Left lobe of liver (tissue), 2 donors: ENCODE measurements at regions not wholly inside any gene's neighbourhood (a gene's known extent, or its start where the extent isn't known, plus 50 kb on each side); places are given as distances from the start of the nearest gene placed in this dataset.

Source experiments
- ATAC-seq: fragments of 200-7000 bp; cut with Tn5 transposase; one replicate; pipeline ENCODE4 v1.9.1; 2020; ENCODE audit warnings: mild to moderate bottlenecking, moderate library complexity
- DNase-seq: peaks from one replicate; pipeline ENCODE4 v3.0.0-alpha.2; 2020; ENCODE audit warnings: low spot score
- donor health status: DM: no; HTN: no; CAD: no; lungs with moderate emphysema.
- donor health status: DM: no; HTN: yes; CAD: no.

DNA sequence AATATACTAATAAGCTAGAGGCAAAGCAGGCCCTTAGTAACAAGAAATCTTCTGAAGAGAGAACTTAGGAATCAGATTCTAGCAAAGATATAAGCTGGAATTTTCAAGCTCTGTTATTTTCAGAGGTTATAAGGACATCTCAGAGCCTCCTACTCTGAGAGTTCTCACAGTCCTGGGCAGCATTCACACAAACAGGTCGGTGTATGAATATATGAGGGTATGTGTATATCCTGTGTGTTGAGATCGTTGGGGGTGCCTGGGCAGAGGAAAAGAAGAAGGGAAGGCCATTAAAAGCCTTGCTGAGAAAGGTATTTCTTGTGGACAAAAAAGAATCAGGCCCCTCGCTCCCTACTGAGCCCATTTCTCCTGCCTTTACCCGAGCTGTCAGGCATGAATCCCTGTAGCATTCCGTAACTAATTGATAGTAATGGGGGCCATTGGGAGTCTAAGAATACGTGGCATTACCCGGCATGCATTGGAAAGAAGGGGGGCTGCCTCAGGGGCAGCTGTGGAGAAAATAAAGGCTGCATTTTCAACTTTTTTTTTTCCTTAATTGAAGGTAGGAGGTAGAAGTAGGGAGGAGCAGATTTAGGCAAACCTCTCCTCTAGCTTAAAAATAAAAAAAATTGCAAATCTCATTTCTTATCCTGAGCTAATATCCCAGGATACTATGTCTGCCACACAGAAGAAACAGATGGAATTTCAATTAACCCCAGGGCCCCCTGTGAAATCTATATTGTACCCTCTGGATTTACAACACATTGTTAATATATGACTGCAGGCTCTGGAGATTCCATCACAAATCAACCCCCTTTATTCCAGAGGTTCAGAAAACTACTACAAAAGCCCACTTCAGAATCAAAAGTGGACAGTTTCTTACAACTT lies 103.8 kb downstream of the GTPBP8 start:
- no peak for ATAC-seq
- DNase-seq, result no peak

DNA sequence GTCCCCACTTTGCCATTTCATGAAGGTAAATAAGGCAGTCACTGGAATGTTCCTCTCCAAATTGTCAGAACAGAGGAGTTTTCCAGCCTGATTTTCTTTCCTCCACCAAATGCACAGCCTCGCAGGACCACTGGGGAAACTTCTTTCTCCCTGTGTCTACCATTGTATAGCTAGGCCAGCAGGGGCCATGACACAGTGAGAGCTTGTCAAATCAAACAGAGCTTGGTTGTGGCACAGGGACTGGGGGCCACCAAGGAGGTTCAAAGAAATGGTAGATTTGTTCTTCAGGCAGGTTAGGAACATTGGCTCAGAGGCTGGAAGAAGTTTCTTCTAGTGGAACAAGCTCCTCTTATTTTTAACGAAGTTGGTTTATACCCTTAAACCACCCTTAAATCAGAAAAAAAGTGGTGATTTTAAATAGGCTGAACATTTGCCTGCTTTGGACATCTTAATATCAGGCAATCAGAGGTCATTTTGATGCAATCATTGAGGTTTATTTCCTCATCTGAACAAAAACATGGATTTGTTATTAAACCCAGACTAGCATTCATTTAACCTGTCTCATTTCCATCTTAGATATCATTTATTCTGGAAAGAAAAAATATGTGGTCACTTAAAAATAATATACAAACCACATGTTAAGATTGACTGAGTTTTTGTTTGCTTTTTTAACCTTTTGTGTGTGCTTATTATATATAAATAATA lies 105.6 kb downstream of the GTPBP8 start:
- DNase-seq (no peak), ATAC-seq (peak; percentile 44)

DNA sequence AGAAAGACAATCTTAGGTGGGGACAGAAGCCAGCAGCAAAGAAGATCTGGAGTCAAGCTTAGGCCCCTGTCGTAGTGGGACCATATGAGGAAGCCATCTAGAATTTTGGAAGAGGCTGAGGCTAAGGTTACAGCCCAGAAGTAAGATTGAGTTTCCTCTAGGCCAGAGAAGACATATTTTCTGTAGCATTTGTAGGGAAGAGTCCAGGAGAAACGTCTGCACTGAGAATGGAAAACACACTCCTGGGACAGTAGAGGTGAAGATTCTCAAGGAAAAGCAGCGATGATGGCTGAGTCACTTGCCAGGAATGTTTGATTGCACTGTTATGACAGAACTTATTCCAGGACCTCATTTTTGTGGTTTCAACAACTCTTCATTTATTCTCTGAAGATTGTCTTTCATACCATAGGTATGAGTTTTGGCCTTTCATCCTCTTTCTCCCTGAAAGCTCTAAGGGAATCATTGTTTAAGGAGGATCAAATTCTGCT lies 107.2 kb downstream of the GTPBP8 start:
- ATAC-seq (no peak), DNase-seq (no peak)

DNA sequence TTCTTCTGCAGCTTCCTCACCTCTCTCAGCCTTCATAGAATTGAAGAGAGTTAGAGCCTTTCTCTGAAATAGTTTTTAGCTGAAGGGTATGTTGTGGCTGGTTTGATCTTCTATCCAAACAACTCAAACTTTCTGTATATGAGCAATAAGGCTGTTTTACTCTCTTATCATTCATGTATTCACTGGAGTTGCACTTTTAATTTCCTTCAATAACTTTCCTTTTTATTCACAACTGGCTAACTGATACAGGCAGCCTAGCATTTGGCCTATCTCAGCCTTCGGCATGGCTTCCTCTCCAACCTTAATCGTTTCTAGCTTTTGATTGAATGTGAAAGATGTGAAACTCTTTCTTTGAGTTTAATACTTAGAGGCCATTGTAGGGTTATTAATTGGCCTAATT lies 109.3 kb downstream of the GTPBP8 start:
- ATAC-seq (no peak), DNase-seq (no peak)

DNA sequence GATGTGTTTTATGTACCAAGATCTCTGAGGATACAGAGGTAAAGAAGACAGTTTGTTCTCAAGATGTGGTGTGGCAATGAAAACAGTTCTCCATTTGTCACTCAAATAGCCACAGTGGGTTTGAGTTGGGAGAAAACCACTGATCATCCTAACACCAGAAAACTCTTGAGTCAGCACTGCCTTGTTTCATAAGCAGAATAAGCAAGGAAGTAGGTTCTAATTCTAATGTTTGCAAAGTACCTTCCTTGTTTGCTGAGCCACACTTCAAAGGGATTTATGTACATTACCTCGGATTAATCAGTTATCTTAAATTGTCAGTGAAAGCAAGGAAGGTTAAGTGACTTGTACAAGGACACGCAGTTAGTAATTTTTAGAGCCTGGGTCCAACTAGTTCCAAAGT lies 107.8 kb upstream of the BOC start:
- no peak for DNase-seq
- no peak for ATAC-seq

DNA sequence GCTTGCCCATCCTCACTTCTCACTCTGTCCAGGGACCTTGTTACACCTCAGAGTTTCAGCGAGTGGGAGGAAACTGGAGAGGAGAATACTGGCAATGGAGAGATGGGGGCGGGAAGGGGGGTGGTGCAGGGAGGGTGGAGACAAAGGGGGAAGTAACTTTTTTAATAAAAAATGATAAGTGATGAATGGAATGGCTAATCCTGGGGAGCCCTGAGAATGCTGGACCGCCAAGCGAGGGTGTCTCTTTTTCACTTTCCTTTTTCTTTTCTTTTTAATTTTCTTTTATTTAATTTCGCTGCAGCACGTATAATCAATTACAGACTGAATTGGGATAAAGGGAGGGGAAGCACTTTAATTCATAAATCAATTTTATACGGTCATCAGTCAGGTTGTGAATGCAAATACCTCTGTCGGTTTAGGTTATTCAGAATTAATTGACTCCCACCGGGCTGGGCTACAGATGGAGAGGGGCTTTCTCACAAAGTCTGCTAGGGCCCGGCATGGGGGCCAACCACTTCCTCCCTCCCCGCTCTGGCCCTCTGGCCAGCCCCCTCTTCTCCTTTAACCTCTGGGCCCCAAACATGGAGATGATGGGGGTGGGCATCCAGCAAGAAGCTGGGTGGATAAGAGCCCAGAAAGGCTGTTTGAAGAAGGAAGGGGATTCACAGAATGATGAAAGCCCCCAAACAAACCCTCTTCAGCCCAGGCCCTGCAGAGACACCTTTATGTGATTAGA lies 106.8 kb upstream of the BOC start:
- ATAC-seq, result no peak
- no peak for DNase-seq

DNA sequence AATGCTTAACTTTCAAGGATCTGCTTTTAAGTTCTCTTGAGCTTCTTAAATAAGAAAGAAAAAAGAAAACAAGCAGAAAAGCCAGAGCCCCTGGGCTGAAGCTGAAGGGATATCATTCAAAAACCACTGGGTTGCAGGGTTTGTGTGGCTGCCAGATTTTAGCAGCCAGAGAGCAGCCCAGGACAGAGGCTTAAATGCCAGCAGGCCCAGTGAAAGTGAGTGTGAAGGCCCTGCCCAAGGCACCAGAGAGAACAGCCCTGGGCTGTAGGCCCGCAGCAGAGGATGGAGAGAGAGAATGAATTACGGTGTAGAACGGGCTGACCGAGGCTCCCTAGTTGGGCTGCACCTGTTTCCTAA lies 106.3 kb upstream of the BOC start:
- no peak for ATAC-seq
- no peak for DNase-seq

DNA sequence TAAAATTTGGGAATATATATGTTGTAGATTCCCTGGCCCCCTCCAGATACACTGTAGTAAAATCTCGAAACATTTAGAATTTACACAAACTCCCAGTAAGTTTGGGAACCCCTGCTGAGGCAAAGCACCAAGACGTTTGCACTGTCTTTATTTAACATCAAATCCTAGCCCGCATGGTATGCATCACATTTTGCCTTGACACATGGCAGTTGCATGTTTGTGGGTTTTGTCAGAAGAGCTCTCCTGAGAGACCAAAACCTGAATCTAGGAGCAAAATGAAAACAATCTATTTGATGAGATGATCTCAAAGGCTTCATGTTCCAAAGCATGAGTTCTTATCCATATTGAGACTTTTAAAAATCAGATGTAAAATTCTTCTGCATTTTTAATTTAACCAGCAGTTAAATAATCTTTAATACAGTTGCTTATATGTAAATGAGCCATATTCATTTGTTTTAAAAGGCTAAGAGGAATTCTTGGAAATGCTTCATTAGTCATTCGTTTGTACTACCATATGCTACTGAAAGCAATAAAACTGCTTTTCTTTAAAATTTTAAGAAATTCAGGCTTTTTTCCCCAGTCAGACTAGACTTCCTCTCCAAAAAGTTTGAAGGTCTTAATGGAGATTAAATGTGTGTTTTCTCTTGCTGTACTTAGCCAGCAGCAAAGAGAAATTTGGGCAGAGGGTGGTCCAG lies 105.2 kb upstream of the BOC start:
- ATAC-seq, result no peak
- no peak for DNase-seq

DNA sequence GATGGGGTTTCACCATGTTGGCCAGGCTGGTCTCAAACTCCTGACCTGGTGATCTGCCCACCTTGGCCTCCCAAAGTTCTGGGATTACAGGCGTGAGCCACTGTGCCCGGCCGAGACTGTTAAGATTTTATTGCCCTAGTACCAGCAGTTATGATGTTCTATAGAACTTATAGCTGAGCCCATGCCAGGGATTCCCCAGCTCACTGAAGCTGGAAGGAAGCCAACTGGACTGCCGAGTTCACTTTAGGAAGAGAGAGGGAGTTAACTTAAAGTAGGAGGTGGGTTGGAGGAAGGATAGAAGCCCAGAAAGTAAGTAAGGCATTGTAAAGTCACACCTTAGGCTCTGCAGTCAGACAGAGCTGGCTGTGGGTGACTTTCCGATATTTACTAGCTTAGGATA lies 101.1 kb upstream of the BOC start:
- no peak for ATAC-seq
- DNase-seq, result no peak

DNA sequence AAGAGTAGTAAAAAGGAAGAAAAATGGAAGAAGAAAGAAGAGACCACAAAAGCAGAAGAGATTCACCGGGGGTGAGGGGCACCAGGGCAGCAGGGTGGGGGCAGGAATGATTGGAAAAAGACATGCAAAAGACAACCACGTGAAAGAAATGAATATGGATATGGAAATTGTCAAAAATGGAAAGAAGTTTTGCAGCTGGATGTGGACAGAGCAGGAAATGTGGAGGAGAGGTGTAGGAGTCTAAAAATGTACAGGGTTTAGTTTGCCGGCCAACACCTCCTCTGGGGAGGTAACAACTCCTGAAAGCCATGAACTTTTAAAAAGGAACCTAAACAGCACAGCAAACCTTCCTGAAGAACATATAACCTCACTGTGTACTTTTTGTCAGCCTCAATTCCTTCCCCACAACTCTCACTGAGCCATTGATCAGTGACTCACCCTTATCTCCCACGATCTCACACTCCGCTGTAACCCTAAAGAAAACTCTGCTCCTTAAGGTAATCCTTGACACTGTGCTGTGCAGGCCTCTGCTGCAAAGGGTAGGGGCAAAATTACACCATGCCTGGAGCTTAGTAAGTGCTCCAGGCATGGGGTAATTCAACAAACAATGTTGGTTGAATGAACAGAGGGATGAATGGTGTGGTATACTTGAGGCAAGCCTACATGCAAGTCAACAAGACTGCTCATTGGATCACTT lies 100.2 kb upstream of the BOC start:
- no peak for DNase-seq
- no peak for ATAC-seq

DNA sequence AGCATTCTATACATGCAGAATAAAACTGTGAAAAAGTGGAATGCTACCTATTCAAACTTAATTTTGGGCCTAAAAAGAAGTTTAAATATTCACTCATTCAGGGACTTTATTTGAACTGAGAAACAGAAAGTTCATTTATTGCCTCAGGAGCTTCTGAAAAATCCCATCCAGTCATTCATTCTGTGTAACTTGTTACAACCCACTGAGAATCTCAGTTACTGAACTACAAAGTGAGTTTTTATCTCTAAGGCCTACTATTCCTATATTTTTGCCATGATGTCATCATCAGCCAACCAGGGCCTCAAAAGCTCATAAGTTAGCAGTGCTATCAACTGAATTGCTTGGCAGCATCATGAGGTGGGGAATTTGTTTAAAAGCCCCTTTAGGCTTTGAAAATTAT lies 98.0 kb upstream of the BOC start:
- no peak for ATAC-seq
- no peak for DNase-seq

DNA sequence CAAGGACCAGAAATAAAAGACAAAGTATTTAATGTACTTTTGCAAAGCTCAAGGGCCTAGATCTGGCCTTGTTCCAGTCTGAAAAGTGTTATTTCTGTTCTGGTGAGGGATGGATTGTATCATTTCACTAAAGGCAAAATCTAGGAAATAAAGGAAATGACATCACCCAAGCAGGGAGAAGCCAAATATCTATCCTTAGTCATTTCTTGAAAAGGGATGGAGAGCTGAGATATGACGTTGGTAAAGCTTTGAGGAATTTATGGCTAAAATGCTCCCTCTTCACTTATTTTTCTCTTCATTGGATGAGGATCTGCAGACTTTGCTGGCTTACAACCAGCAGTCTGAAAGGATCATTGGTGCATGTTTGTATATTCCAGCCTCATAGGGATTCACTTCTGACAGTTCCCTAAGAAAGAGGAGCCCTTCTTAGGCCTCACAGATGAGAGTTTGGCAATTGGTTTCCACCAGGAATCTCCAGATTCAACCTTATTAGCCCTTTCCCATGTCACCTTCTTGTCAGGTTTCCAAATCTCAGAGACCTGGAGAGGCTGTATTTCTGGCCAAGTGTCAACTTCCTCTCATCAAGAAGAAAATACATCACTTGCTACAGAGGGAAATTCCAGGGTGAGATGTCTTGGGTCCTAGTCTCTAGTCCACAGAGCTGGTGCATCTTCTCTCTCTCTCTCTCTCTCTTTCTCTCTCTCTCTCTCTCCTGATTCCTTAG lies 93.7 kb upstream of the BOC start:
- DNase-seq, result no peak
- ATAC-seq, result no peak

DNA sequence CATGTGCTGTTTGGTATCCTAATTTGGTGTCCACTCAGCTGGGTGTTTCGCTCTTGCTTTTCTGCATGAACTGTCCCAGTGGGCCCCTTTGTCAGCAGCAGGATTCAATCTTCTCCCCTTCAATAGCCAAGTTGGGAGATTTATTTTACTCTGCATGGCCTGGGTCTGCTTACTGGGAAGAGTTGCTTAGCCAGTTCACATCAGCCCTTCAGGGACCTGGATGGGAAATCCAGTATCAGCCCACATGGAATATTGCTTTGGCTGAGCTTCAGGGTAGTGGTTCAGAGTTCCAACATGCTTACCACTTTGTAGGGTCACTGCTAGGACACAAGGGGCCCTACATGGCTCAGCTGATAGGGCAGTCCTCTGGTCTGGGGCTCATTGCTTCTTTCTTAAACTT lies 93.0 kb upstream of the BOC start:
- DNase-seq (no peak), ATAC-seq (no peak)

DNA sequence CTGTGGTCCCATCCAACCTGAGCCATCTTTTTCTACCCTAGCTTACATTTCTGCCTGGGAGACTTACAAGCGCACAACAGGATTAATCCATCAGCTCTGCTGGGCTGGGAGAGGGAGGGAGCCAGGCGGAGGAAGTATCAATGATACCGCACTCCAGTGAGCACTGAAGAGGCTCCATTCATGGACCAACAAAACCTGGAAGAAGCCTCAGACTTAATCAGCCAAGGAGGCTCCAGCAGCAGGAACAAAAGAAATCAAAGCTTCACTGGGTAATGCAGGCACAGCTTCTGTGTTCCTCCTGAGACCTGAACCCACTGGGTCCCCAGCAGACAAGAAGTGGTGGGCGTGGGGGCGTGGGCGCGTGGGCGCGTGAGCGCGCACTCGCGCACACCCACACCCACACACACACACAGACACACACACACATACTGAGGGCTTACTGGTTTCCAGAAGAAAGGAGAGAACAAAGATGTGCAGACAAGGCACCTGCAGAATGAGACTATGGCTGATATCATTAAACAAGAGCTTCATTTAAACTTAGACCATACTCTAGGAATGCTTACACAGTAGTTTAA lies 87.0 kb upstream of the BOC start:
- DNase-seq, result no peak

DNA sequence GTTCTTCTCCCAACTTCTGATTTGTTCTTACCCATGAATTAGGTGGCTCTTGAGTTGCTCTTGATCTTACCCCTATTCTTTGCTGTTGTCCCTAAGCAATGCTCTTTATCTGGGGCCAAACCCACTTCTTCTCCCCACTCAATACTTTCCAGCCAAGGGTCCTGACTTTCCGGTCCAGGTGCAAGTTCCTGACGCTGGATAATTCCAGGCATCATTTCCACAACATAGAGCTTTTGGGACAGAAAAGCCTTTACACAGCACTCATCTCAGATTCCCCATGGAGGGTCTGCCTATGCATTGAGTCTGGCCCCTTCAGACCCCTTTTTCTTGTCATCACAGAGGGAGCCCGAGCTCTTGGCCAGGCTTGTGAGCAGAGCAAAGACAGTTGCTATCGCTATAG lies 85.4 kb upstream of the BOC start:
- DNase-seq, result no peak
- no peak for ATAC-seq

More for the DNA sequence above, 87.0 kb upstream of the BOC start:
- no peak for ATAC-seq

DNA sequence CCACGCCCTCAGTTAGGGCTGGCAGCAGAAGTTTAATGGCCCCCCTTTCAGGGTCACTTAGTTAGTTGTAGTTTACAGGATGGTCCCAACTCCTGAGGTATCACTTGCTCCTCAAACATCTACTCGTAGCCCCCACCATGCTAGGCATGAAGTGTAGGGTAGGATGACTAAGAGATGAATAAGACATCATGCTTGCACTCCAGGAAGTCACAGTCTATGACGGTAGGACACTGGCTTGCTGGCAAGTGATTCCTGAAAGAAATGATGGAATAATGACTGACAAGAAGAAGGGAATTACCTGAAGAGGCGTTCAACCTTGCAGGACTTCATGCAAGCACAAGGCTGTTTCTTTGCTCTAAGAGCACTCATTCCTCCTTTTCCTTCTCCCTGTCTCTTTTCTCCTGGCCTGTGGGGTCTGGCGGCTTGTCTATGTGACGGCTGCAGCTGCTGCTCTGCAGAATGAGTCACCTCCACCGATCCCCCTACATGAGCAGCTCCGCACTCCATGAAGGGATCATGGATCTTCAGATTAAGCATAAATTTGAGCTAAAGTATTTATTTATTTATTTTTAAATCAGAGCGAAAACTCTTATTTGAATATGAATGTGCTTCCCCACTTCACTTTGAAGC lies 82.9 kb upstream of the BOC start:
- ATAC-seq (no peak), DNase-seq (no peak)

DNA sequence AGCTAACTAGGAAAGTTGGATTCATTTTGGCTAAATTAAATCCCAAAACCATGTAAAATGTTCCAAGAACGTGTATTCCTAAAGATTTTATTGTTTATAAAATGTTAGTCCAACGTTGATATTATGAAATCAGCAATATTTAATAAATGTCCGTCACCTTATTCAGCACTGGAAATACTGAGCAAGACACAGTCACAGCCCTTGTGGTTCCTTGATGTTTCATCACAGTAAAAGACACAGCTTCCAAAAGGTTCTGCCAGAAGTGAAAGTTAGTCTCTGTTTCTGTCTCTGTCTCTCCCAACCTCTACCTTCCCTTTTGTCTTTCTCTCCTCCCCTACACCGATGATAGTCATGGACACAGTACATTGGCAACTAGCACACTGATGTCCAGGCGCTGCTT lies 82.2 kb upstream of the BOC start:
- ATAC-seq (no peak), DNase-seq (no peak)

DNA sequence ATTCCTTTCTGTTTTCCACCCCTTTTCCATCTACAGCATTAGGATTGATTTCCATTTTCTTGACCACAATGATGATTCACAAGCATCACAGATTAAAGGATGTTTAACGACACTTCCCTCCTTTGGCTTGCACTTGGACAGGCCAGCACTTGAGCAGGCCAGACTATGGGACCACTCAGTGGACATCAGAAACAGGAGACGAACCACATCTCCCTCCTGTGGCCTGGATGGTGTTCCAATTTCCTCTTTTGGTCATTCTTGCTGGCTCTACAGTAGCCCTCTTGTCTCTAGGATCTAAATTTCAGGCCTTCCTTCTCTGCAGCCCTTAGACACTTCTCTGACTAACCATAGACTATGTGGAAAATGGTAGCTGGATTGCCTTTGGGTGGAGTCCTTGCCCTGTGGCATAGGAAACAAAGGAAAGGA lies 78.8 kb upstream of the BOC start:
- DNase-seq, result no peak

DNA sequence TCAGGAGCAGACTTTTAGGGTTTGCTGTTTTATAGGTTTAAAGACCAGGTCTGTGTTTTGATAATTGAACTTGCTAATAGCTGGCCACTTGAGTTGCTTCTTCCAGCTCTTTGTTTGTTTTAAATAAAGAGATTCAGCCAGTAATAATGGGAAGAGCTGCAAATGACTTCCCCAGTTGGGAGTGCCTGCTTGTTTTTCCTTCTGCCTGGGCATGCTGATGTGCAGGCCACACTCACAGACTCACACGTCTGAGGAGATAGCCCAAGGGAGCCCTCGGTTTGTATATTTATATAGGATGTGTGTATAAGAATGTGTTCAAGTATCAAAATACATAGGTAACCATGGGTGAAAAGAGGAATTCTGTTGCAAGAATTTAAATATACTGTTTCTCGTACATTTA lies 78.2 kb upstream of the BOC start:
- DNase-seq (no peak), ATAC-seq (no peak)

More for the DNA sequence above, 78.8 kb upstream of the BOC start:
- no peak for ATAC-seq
